ENCODE measurements at regions not wholly inside any gene's neighbourhood (a gene's known extent, or its start where the extent isn't known, plus 50 kb on each side); places are given as distances from the start of the nearest gene placed in this dataset.

GRCh38 chr18:40348196-40348595, 1606.8 kb upstream of the PIK3C3 start:
- no peak for TF ChIP-seq POLR2A (IDR thresholded peaks at IDR 0.05)
- no peak for TF ChIP-seq CTCF (IDR thresholded peaks at IDR 0.05)

Measured in Peyer's patch (tissue), 4 donors.